HG03342 (cell line): ENCODE measurements at regions not wholly inside any gene's neighbourhood (a gene's known extent, or its start where the extent isn't known, plus 50 kb on each side); places are given as distances from the start of the nearest gene placed in this dataset.
A peak's percentile ranks its signal among the peaks of the same experiment; 100 is the strongest.

Experiments
- ATAC-seq: cut with Tn5 transposase; IDR thresholded peaks from one replicate; pipeline ENCODE4 v1.9.1; 2021; ENCODE audit warnings: mild to moderate bottlenecking, moderate library complexity; ENCODE audit not compliant: unreplicated experiment

GRCh38 chr1:239870194-239870593 is 221.5 kb upstream of the FMN2 start:
- no peak for ATAC-seq

GRCh38 chr1:239872626-239873025 is 219.1 kb upstream of the FMN2 start:
- no peak for ATAC-seq

GRCh38 chr1:239874831-239875230 is 216.9 kb upstream of the FMN2 start:
- ATAC-seq = no peak

DNA sequence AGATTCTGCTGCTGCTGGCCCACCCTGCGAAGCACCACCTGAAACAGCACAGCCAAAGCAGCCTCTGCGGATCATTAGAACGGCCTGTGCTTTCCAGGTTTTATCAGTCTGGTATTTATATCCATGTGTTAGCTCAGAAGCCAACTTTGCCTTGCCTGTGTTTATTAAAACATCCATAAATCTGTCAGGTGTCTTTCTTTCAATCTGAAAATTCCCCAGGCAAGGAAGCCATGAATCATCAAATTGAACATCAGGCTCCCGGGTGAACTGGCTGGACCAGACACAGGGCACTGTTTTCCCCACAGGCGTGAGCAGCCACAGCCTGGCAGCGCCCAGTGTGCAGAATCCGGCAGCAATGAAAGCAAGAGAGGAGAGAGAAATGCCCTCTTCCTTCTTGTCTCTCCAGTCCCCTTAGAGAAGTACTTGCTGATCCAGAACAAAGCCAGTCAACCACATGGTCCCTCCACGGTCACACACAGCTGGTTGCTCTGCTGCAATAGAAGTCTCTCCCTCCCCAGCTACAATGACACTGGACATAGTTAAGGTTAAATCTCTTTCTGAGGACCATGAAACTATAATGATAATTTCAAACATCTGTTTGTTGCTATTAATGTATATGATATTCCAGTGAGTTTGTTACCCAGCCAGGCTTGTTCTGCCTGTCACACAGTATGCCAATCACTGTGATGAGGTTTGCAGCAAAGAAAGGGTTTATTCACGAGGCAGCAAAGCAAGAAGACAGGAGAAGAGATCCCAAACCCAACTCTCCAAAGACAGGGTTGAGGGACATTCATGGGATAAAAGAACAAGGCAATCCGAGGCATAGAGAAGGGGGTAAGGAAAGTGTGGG is 212.1 kb upstream of the FMN2 start:
- no peak for ATAC-seq

GRCh38 chr1:239882967-239883366 is 208.7 kb upstream of the FMN2 start:
- ATAC-seq = no peak

GRCh38 chr1:239884796-239885195 is 206.9 kb upstream of the FMN2 start:
- no peak for ATAC-seq

DNA sequence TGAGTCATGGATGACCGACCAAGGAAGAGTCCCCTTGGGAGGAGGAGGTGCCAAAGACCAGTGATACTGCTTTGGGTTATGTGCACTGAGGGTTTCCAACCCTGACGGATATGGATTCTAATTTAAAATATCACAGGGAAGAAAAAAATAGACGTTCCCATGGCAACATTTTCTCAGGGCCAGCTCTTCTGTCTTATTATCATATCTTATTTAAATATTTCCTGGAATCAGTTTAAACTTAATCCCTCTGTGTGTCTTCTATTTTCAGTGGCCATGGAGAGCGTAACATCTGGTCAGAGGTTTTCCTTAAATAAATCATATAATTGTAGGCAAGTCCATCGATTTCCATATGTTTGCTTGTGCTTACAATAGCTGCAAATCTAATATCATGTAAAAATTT is 205.4 kb upstream of the FMN2 start:
- ATAC-seq = no peak

DNA sequence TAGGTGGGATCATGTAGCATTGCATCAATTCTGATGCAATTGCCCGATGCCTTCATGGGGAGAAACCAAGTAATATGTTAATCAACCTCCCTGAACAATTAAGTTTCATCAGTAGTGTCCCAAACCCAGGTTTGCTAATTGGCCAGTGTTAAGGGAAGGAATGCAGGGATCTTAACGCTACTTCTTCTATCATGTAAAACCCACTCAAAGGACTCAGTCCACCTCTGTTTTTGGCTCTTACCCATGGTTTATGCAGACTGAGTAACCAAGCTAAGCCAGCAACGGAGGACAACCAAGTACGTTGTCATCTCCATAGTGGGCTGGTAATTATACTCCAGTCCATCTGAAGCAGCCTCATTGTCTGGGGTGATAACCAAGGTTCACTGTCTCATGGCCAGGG is 203.0 kb upstream of the FMN2 start:
- no peak for ATAC-seq

DNA sequence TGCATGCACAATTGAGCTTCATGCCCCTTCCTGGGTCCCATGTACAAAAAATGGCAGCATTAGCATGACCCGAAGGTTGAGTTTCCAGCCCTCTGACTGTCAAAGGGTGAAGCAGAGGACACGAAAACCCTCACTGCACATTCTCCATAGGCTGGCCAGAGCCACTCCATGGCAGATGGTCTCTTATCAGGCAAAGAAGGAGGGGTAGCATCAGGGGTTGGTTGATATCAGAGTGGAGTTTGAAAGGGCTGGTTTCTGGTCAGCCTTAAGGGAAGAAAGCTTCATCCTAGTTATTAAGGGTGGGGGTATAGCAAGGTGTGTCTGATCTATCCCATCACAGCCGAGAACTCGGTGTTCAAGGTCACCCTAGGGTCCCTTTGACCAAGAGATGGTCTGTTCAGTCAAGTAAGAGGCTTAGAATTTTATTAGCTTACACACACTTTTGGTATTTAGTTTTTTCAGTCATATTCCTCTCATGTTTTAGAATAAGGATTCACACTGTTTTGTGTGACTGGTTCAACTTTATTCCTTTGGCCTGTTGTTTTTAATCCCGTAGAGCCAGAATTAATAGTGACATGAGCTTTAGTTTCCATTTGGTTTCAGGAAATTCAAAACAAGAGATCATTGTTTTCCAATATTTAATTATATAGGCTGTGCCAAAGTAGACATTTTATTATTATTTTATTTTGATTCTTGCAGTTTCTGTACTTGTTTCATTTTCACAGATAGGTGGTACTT is 199.9 kb upstream of the FMN2 start:
- no peak for ATAC-seq

GRCh38 chr1:239892602-239893001 is 199.1 kb upstream of the FMN2 start:
- ATAC-seq = no peak

GRCh38 chr1:239893127-239893731 is 198.5 kb upstream of the FMN2 start:
- no peak for ATAC-seq

- no peak for ATAC-seq
These were observed 195.1 kb upstream of the FMN2 start for GRCh38 chr1:239896569-239896968.

- ATAC-seq = no peak
These were observed 194.7 kb upstream of the FMN2 start for GRCh38 chr1:239896980-239897379.

DNA sequence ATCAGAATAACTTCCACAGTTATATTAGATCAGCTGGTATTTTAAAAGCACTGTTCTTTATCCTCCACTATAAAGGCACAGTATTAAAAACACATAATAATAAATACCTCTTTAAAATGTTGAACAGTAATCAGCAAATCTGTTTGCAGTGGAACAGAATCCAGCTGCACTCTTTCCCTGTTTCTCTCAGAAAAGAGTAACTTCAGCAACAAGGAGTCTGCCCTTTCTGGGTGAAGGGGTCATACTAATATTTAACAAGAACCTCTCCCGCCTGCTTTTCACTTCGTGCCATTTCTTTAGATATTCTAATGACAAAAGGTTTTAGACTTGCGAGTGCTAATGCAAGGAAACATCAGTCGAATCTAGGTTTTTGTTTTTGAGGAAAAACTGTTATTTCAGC is 194.2 kb upstream of the FMN2 start:
- ATAC-seq = no peak

DNA sequence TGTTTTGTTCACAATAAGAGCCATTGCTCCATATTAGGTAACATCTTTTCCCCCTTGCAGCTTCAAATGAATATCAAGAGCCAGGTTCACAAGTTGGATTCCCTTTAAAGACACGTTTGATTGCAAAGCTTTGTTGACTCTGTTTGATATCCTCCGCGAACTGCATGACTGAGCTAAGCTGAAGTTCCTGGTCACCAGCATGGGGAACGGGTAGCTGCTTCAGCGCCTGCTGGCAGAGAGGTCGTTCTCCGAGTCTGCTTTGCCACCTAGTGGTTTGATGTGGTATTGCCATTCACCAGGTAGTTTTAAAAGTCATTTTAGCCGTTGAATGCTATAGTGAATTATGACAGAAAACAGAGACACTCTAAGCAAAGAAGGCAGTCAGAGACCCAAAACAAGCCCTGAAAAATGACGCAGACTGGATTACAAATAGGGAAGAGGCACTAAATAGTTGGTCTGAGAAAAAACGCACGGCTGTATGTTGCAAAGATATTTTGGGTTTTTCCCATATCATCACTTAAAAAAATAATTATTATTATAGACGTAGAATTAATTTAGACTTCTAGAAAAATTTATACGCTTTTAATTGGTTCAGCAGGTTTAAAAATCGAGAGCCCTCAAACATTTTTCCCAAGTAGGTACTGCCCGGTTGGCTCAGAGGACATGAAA is 193.5 kb upstream of the FMN2 start:
- peak; percentile 95 for ATAC-seq

DNA sequence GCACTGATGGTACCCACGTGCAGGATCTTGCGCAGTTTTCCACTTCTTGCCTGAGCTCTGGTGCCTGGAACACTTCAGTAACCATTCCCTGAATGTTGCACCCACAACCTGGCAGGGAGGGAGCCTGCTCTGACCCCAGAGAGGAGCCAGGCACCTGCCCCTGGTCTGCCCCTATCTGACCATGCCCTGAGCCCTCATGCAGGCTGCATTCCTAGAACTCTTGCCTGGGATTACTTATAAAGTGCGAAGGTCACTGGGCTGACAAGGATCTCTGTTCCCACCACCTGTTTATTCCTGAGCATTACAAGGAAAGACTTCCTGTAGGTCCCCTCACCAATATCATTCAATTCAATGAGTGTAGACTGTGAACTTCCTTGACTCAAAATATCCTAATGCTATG is 191.9 kb upstream of the FMN2 start:
- ATAC-seq = no peak

DNA sequence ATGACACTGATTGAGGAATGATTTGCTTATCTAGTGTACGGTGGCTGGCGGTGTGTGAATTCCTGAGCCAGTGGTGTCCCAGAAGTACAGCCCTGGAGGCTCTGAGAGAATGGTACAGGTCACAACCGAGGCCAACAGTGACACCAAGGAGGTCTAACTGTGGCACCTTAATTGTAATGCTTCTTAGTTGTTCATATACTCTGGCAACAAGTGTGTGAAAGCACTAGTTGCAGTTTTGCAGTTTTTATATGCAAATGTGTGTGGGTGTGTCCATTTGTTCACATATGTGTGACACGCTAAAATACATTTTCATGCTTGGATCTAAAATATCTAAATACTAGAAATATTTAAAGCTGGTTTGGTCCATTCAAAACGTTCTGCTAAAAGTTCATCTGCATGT is 185.3 kb upstream of the FMN2 start:
- no peak for ATAC-seq

- no peak for ATAC-seq
These were observed 181.8 kb upstream of the FMN2 start for GRCh38 chr1:239909898-239910297.

DNA sequence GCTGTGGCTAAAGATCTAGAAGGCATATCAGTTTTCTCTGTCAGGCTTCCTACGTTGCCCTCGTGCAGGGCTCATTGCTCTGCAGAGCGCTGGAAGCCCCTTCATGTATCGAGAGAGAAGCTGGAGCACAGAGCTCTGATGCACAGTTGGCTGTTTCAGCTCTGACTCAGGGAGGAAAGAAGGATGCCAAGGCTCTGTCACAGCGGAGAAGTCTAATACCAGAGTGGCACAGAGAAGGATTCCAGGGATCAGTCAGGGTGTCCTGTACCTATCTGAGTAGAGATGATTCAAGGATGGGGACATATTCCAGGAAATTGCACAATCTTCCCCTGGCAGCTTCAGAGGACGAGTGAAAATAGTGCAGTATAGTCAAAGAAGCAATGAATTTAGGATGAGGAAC is 179.2 kb upstream of the FMN2 start:
- no peak for ATAC-seq

DNA sequence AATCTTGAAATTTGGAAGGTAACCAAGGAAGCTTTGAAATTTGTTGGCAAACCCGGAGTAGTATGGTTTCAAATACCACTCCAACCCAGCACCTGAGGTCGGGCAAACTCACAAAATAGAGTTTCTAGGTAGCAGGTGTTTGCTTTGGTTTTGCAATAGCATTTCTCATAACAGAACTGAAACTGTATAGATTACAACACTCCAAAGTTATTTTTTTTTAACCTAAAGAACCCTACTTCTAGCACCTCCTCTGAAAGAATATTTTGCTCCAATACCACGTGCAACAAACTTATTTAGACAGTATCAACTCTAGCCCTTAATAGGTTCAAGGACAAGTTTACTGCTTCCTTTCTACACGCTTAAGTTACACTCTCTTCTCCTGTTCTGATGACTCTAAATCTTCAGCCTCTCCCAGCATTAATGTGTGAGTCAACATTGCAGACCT is 178.5 kb upstream of the FMN2 start:
- peak; percentile 67 for ATAC-seq

- ATAC-seq = no peak
These were observed 176.9 kb upstream of the FMN2 start for GRCh38 chr1:239914751-239915231.
